ENCODE measurements at regions not wholly inside any gene's neighbourhood (a gene's known extent, or its start where the extent isn't known, plus 50 kb on each side); places are given as distances from the start of the nearest gene placed in this dataset.

- POLR2A ChIA-PET = no interaction called here
- Histone ChIP-seq H3K36me3 (ENCODE audit: insufficient read depth, low read length) (no peaks in the 10 kb centered on the region), H3K9me3 (ENCODE audit: low read length) (no peaks in the 10 kb centered on the region), H3K4me1 (ENCODE audit: insufficient read depth, low read length) (no peaks in the 10 kb centered on the region), H3K27me3 (ENCODE audit: insufficient read depth, low read length, poor library complexity, severe bottlenecking) (no peaks in the 10 kb centered on the region), H3K27ac (ENCODE audit: low read depth, low read length) (no peak overlapping the region), H3K4me3 (ENCODE audit: low read length) (no peak overlapping the region)
- Mint-ChIP-seq H3K27ac (no peak overlapping the region), H3K4me3 (no peak overlapping the region), H3K9me3 (peaks cover 0 to 4% (median 2%) of the 10 kb centered on the region in 5 donors), H3K27me3 (peaks cover 1 to 5% of the 10 kb centered on the region in 2 donors), H3K36me3 (no peaks in the 10 kb centered on the region), H3K4me1 (peaks cover 5 to 14% (median 12%) of the 10 kb centered on the region in 3 donors)
- DNase-seq = no peak
- CTCF ChIA-PET = interaction anchor here (1.2 kb wide), 1 partner anchor 9 kb away, joined by 3 read pairs; no protein-coding TSS in a partner anchor
These were observed 110.4 kb upstream of the KL start for GRCh38 chr13:32905864-32906180.

- Histone ChIP-seq H3K4me1 (ENCODE audit: insufficient read depth, low read length) (no peaks in the 10 kb centered on the region), H3K36me3 (ENCODE audit: insufficient read depth, low read length) (no peaks in the 10 kb centered on the region), H3K27me3 (ENCODE audit: insufficient read depth, low read length, poor library complexity, severe bottlenecking) (no peaks in the 10 kb centered on the region), H3K4me3 (ENCODE audit: low read length) (no peak overlapping the region), H3K27ac (ENCODE audit: low read depth, low read length) (no peak overlapping the region), H3K9me3 (ENCODE audit: low read length) (no peaks in the 10 kb centered on the region)
- ChIA-PET CTCF (no interaction called here), POLR2A (no interaction called here)
- Mint-ChIP-seq H3K27me3 (peaks cover 1 to 5% of the 10 kb centered on the region in 2 donors), H3K36me3 (no peaks in the 10 kb centered on the region), H3K4me1 (peaks cover 6 to 14% (median 12%) of the 10 kb centered on the region in 3 donors), H3K9me3 (no peaks in the 10 kb centered on the region), H3K4me3 (no peak overlapping the region), H3K27ac (no peak overlapping the region)
- no peak for DNase-seq
These were observed 109.0 kb upstream of the KL start for GRCh38 chr13:32907211-32907610.

- Mint-ChIP-seq H3K4me3 (no peak overlapping the region), H3K27ac (peak overlapping the region in 1 of 8 donors; percentile 38), H3K36me3 (no peaks in the 10 kb centered on the region), H3K27me3 (peaks cover 0 to 5% of the 10 kb centered on the region in 2 donors), H3K4me1 (peaks cover 2 to 5% (median 3%) of the 10 kb centered on the region in 3 donors), H3K9me3 (peaks cover 0 to 2% (median 0%) of the 10 kb centered on the region in 5 donors)
- H3K4me1 ChIP-seq (ENCODE audit: insufficient read depth, low read length) = no peaks in the 10 kb centered on the region
- no peak for DNase-seq
- no peaks in the 10 kb centered on the region for H3K36me3 ChIP-seq (ENCODE audit: insufficient read depth, low read length)
- no peaks in the 10 kb centered on the region for H3K27me3 ChIP-seq (ENCODE audit: insufficient read depth, low read length, poor library complexity, severe bottlenecking)
- no peak overlapping the region for H3K4me3 ChIP-seq (ENCODE audit: low read length)
- ChIA-PET POLR2A (no interaction called here), CTCF (no interaction called here)
- H3K27ac ChIP-seq (ENCODE audit: low read depth, low read length) = no peak overlapping the region
- no peaks in the 10 kb centered on the region for H3K9me3 ChIP-seq (ENCODE audit: low read length)
These were observed 105.7 kb upstream of the KL start for GRCh38 chr13:32910530-32910929.

GRCh38 chr13:32911506-32911905 lies 104.7 kb upstream of the KL start:
- H3K4me1 Mint-ChIP-seq = peaks cover 0 to 2% (median 0%) of the 10 kb centered on the region in 3 donors
- Histone ChIP-seq H3K27me3 (ENCODE audit: insufficient read depth, low read length, poor library complexity, severe bottlenecking) (no peaks in the 10 kb centered on the region), H3K36me3 (ENCODE audit: insufficient read depth, low read length) (no peaks in the 10 kb centered on the region), H3K9me3 (ENCODE audit: low read length) (no peaks in the 10 kb centered on the region), H3K4me1 (ENCODE audit: insufficient read depth, low read length) (no peaks in the 10 kb centered on the region), H3K4me3 (ENCODE audit: low read length) (no peak overlapping the region), H3K27ac (ENCODE audit: low read depth, low read length) (no peak overlapping the region)
- H3K27me3 Mint-ChIP-seq = peaks cover 0 to 4% of the 10 kb centered on the region in 2 donors
- POLR2A ChIA-PET = no interaction called here
- H3K27ac Mint-ChIP-seq = no peak overlapping the region
- CTCF ChIA-PET = no interaction called here
- peaks cover 0 to 2% (median under 1%) of the 10 kb centered on the region in 5 donors for H3K9me3 Mint-ChIP-seq
- no peak overlapping the region for H3K4me3 Mint-ChIP-seq
- H3K36me3 Mint-ChIP-seq = no peaks in the 10 kb centered on the region
- peak in 1 of 5 donors; percentile 9 for DNase-seq

- POLR2A ChIA-PET = no interaction called here
- CTCF ChIA-PET = interaction anchor here (1.1 kb wide), 1 partner anchor 142 kb away, joined by 3 read pairs; no protein-coding TSS in a partner anchor
- peaks cover 0 to 8% (median 2%) of the 10 kb centered on the region in 5 donors for H3K9me3 Mint-ChIP-seq
These were observed 101.5 kb upstream of the KL start for GRCh38 chr13:32914686-32915085.

GRCh38 chr13:32917504-32917903 lies 98.7 kb upstream of the KL start:
- Histone ChIP-seq H3K4me1 (ENCODE audit: insufficient read depth, low read length) (no peaks in the 10 kb centered on the region), H3K4me3 (ENCODE audit: low read length) (no peak overlapping the region), H3K9me3 (ENCODE audit: low read length) (no peaks in the 10 kb centered on the region), H3K27ac (ENCODE audit: low read depth, low read length) (no peak overlapping the region), H3K27me3 (ENCODE audit: insufficient read depth, low read length, poor library complexity, severe bottlenecking) (no peaks in the 10 kb centered on the region), H3K36me3 (ENCODE audit: insufficient read depth, low read length) (no peaks in the 10 kb centered on the region)
- no peak overlapping the region for H3K4me3 Mint-ChIP-seq
- H3K4me1 Mint-ChIP-seq = peaks cover 0 to 6% (median 0%) of the 10 kb centered on the region in 3 donors
- H3K9me3 Mint-ChIP-seq = peaks cover 0 to 8% (median 2%) of the 10 kb centered on the region in 5 donors
- no peaks in the 10 kb centered on the region for H3K36me3 Mint-ChIP-seq
- POLR2A ChIA-PET = no interaction called here
- no peak overlapping the region for H3K27ac Mint-ChIP-seq
- no peak for DNase-seq
- peaks cover 0 to 4% of the 10 kb centered on the region in 2 donors for H3K27me3 Mint-ChIP-seq
- CTCF ChIA-PET = no interaction called here

More at GRCh38 chr13:32914686-32915085, 101.5 kb upstream of the KL start:
- H3K4me3 Mint-ChIP-seq = no peak overlapping the region
- Histone ChIP-seq H3K4me3 (ENCODE audit: low read length) (no peak overlapping the region), H3K9me3 (ENCODE audit: low read length) (no peaks in the 10 kb centered on the region), H3K27ac (ENCODE audit: low read depth, low read length) (no peak overlapping the region), H3K36me3 (ENCODE audit: insufficient read depth, low read length) (no peaks in the 10 kb centered on the region), H3K4me1 (ENCODE audit: insufficient read depth, low read length) (no peaks in the 10 kb centered on the region), H3K27me3 (ENCODE audit: insufficient read depth, low read length, poor library complexity, severe bottlenecking) (no peaks in the 10 kb centered on the region)
- H3K36me3 Mint-ChIP-seq = no peaks in the 10 kb centered on the region
- DNase-seq = no peak
- peaks cover 0 to 6% (median 2%) of the 10 kb centered on the region in 3 donors for H3K4me1 Mint-ChIP-seq
- peaks cover 0 to 4% of the 10 kb centered on the region in 2 donors for H3K27me3 Mint-ChIP-seq
- no peak overlapping the region for H3K27ac Mint-ChIP-seq

- Histone ChIP-seq H3K4me3 (ENCODE audit: low read length) (no peak overlapping the region), H3K9me3 (ENCODE audit: low read length) (no peaks in the 10 kb centered on the region), H3K27me3 (ENCODE audit: insufficient read depth, low read length, poor library complexity, severe bottlenecking) (no peaks in the 10 kb centered on the region), H3K27ac (ENCODE audit: low read depth, low read length) (no peak overlapping the region), H3K36me3 (ENCODE audit: insufficient read depth, low read length) (no peaks in the 10 kb centered on the region), H3K4me1 (ENCODE audit: insufficient read depth, low read length) (no peaks in the 10 kb centered on the region)
- no peak overlapping the region for H3K27ac Mint-ChIP-seq
- no peaks in the 10 kb centered on the region for H3K36me3 Mint-ChIP-seq
- H3K27me3 Mint-ChIP-seq = no peaks in the 10 kb centered on the region
- ChIA-PET POLR2A (no interaction called here), CTCF (interaction anchor here (0.6 kb wide), 1 partner anchor 125 kb away, joined by 3 read pairs; no protein-coding TSS in a partner anchor)
- peaks cover 0 to 7% (median 3%) of the 10 kb centered on the region in 3 donors for H3K4me1 Mint-ChIP-seq
- no peak for DNase-seq
- no peak overlapping the region for H3K4me3 Mint-ChIP-seq
- H3K9me3 Mint-ChIP-seq = peaks cover 0 to 2% (median 0%) of the 10 kb centered on the region in 5 donors
These were observed 92.5 kb upstream of the KL start for GRCh38 chr13:32923725-32924124.

GRCh38 chr13:32924886-32925285 lies 91.3 kb upstream of the KL start:
- DNase-seq = no peak
- H3K27me3 ChIP-seq (ENCODE audit: insufficient read depth, low read length, poor library complexity, severe bottlenecking) = no peaks in the 10 kb centered on the region
- no peaks in the 10 kb centered on the region for H3K36me3 ChIP-seq (ENCODE audit: insufficient read depth, low read length)
- POLR2A ChIA-PET = no interaction called here
- H3K4me1 ChIP-seq (ENCODE audit: insufficient read depth, low read length) = no peaks in the 10 kb centered on the region
- no peak overlapping the region for H3K27ac ChIP-seq (ENCODE audit: low read depth, low read length)
- no peak overlapping the region for H3K4me3 ChIP-seq (ENCODE audit: low read length)
- no peak overlapping the region for H3K27ac Mint-ChIP-seq
- H3K27me3 Mint-ChIP-seq = no peaks in the 10 kb centered on the region
- H3K4me3 Mint-ChIP-seq = no peak overlapping the region
- CTCF ChIA-PET = interaction anchor here (1.0 kb wide), 1 partner anchor 11 kb away, joined by 3 read pairs; no protein-coding TSS in a partner anchor
- H3K36me3 Mint-ChIP-seq = no peaks in the 10 kb centered on the region
- peaks cover 0 to 7% (median 3%) of the 10 kb centered on the region in 3 donors for H3K4me1 Mint-ChIP-seq
- H3K9me3 Mint-ChIP-seq = peaks cover 0 to 2% (median 0%) of the 10 kb centered on the region in 5 donors
- no peaks in the 10 kb centered on the region for H3K9me3 ChIP-seq (ENCODE audit: low read length)
